Natural killer cell (primary cell): ENCODE measurements at regions not wholly inside any gene's neighbourhood (a gene's known extent, or its start where the extent isn't known, plus 50 kb on each side); places are given as distances from the start of the nearest gene placed in this dataset.

Source experiments
- ATAC-seq, 3 donors: fragments of 150-1000 bp in 2 of 3; fragments of 200-7000 bp in 1 of 3; cut with Tn5 transposase; 1 replicate in 1 of 3; 2 replicates in 2 of 3; pipeline ENCODE4 v1.10.0; 2021; ENCODE audit warnings: mild to moderate bottlenecking in 2 of 3, moderate library complexity in 2 of 3
- DNase-seq, 2 donors: peaks; one replicate each; pipeline versions ENCODE4 v3.0.0 to v3.0.0-alpha.2; 2013 to 2021; ENCODE audit warnings: mixed read lengths in 1 of 2
- H3K27ac ChIP-seq: one replicate; pipeline ENCODE4 v1.5.1; 2013; ENCODE audit warnings: mild to moderate bottlenecking, low read length
- H3K27me3 ChIP-seq: one replicate; pipeline ENCODE4 v1.6.1; 2013; ENCODE audit warnings: low read length; ENCODE audit not compliant: control insufficient read depth, insufficient read depth
- H3K36me3 ChIP-seq: one replicate; pipeline ENCODE4 v1.6.1; 2013; ENCODE audit warnings: low read length; ENCODE audit not compliant: control insufficient read depth, insufficient read depth
- H3K4me1 ChIP-seq: one replicate; pipeline ENCODE4 v1.6.1; 2013; ENCODE audit warnings: low read length; ENCODE audit not compliant: control insufficient read depth, insufficient read depth
- H3K4me3 ChIP-seq: one replicate; pipeline ENCODE4 v1.5.1; 2013; ENCODE audit warnings: low read length
- H3K9me3 ChIP-seq: one replicate; pipeline ENCODE4 v1.6.1; 2013; ENCODE audit warnings: low read length; ENCODE audit not compliant: control insufficient read depth, insufficient read depth
- H3K27ac Mint-ChIP-seq, 2 donors: one replicate each; pipeline ENCODE4 v1.8.0; 2022; ENCODE audit warnings: mild to moderate bottlenecking in 2 of 2, mixed read lengths in 2 of 2, moderate library complexity in 1 of 2
- H3K27me3 Mint-ChIP-seq, 2 donors: one replicate each; pipeline ENCODE4 v1.8.0; 2022; ENCODE audit warnings: low read depth in 2 of 2, mixed read lengths in 2 of 2
- H3K36me3 Mint-ChIP-seq: one replicate; pipeline ENCODE4 v1.8.0; 2022; ENCODE audit warnings: mixed read lengths
- H3K4me1 Mint-ChIP-seq, 2 donors: one replicate each; pipeline ENCODE4 v1.8.0; 2022; ENCODE audit warnings: mixed read lengths in 2 of 2
- H3K4me3 Mint-ChIP-seq: one replicate; pipeline ENCODE4 v1.8.0; 2022; ENCODE audit warnings: mild to moderate bottlenecking, moderate library complexity, mixed read lengths
- H3K9me3 Mint-ChIP-seq, 2 donors: one replicate each; pipeline ENCODE4 v1.8.0; 2022; ENCODE audit warnings: mixed read lengths in 2 of 2
- WGBS: methylation state at CpG from one replicate; pipeline ENCODE4 v1.1.7; 2013; ENCODE audit warnings: missing lambda C conversion rate; ENCODE audit not compliant: insufficient coverage; 5-methylcytosine and 5-hydroxymethylcytosine counted together
- intact Hi-C: fragments of 100-400 bp; cut with micrococcal nuclease; formaldehyde crosslinking; loops from one replicate; pipeline ENCODE4 v1.14.2; 2022
- TF ChIP-seq, protein P1 (sequence below): fragments of 200-600 bp; IDR thresholded peaks from one replicate; pipeline ENCODE4 v1.8.0; 2022; ENCODE audit warnings: antibody characterized with exemption

DNA sequence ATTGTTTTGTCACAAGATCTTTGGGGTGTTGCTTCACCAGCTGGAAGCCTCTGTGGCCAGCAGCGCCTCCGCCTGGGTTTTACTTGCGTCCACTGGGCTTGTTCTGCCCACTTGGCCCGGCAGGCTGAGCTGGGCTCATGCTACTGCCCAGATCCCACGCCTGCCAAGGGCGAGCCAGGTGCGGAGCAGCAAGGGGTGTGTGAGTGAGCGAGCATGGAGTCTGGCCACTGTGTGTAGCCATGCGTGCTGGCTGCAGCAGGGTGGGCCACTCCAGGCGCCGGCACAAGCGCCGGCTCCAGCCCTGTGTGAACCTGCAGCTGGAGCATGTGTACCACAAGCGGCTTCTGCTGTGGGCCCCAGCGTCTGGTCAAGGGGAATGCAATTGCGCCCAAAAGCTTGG lies 416.5 kb upstream of the RGMA start:
- Mint-ChIP-seq H3K36me3 (no peaks in the 10 kb centered on the region), H3K4me1 (no peaks in the 10 kb centered on the region), H3K27ac (no peak overlapping the region), H3K4me3 (no peak overlapping the region), H3K27me3 (peaks cover 0 to 12% of the 10 kb centered on the region in 2 donors), H3K9me3 (no peaks in the 10 kb centered on the region)
- ATAC-seq = no peak
- TF ChIP-seq, protein P1, sequence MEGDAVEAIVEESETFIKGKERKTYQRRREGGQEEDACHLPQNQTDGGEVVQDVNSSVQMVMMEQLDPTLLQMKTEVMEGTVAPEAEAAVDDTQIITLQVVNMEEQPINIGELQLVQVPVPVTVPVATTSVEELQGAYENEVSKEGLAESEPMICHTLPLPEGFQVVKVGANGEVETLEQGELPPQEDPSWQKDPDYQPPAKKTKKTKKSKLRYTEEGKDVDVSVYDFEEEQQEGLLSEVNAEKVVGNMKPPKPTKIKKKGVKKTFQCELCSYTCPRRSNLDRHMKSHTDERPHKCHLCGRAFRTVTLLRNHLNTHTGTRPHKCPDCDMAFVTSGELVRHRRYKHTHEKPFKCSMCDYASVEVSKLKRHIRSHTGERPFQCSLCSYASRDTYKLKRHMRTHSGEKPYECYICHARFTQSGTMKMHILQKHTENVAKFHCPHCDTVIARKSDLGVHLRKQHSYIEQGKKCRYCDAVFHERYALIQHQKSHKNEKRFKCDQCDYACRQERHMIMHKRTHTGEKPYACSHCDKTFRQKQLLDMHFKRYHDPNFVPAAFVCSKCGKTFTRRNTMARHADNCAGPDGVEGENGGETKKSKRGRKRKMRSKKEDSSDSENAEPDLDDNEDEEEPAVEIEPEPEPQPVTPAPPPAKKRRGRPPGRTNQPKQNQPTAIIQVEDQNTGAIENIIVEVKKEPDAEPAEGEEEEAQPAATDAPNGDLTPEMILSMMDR = no peak
- intact Hi-C loops = no loop called here
- H3K27me3 ChIP-seq = no peaks in the 10 kb centered on the region
- no peak for DNase-seq
- no peaks in the 10 kb centered on the region for H3K36me3 ChIP-seq
- no peak overlapping the region for H3K27ac ChIP-seq
- no peaks in the 10 kb centered on the region for H3K9me3 ChIP-seq
- H3K4me1 ChIP-seq = no peaks in the 10 kb centered on the region
- no peak overlapping the region for H3K4me3 ChIP-seq
- 90% methylated on average over 16 of the region's 16 CpGs for WGBS

DNA sequence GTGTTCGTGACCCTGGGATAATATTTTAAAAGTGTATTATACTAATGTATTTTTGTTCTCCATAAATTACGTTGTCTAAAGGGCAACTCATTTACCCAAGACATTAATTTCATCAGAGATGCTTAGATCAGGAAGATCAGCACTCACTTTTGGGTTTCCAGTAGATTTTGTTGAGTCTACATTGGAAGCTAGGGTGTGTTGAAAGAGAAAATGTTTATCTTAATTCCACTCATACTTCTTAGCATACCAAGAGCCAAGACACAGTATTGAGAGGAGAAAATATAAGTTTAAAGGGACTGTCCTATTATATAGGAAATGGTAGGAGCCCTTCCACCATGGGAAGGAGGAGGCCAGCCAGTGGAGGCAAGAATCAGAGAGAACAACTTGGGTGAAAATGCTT lies 412.9 kb upstream of the RGMA start:
- no peaks in the 10 kb centered on the region for H3K9me3 ChIP-seq
- Mint-ChIP-seq H3K4me3 (no peak overlapping the region), H3K27ac (no peak overlapping the region), H3K27me3 (peaks cover 10 to 26% of the 10 kb centered on the region in 2 donors), H3K4me1 (no peaks in the 10 kb centered on the region), H3K9me3 (no peaks in the 10 kb centered on the region), H3K36me3 (no peaks in the 10 kb centered on the region)
- TF ChIP-seq, protein P1 = no peak
- intact Hi-C loops = no loop called here
- no peaks in the 10 kb centered on the region for H3K36me3 ChIP-seq
- no peaks in the 10 kb centered on the region for H3K4me1 ChIP-seq
- ATAC-seq (no peak), DNase-seq (no peak)
- H3K4me3 ChIP-seq = no peak overlapping the region
- no CpG with 5 or more reads among the region's 2 CpGs for WGBS
- H3K27me3 ChIP-seq = no peaks in the 10 kb centered on the region
- no peak overlapping the region for H3K27ac ChIP-seq

DNA sequence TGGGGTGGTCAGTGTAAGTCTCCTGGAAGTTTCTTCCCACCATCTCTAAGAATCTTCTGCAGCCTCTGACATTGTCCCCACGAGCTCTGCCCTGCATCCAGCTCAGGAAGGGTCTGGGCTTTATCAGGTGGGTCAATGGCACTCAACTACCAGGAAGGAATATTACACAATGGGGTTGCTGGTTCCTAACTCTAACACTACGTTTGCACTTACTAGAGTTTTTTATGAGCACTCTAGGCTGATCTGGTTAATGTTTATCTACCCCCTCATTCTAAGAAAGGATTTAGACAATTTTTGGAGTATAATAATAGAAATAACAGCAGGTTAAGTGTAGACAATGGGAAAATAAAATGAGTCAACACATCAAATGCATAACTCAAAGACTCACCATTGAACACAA lies 411.1 kb upstream of the RGMA start:
- no peak overlapping the region for H3K27ac ChIP-seq
- no peaks in the 10 kb centered on the region for H3K27me3 ChIP-seq
- Mint-ChIP-seq H3K27ac (no peak overlapping the region), H3K4me3 (no peak overlapping the region), H3K9me3 (no peaks in the 10 kb centered on the region), H3K36me3 (no peaks in the 10 kb centered on the region), H3K27me3 (peaks cover 10 to 26% of the 10 kb centered on the region in 2 donors), H3K4me1 (no peaks in the 10 kb centered on the region)
- H3K4me3 ChIP-seq = no peak overlapping the region
- H3K36me3 ChIP-seq = no peaks in the 10 kb centered on the region
- DNase-seq (no peak), ATAC-seq (no peak)
- no peaks in the 10 kb centered on the region for H3K4me1 ChIP-seq
- WGBS = 50% methylated on average over 2 of the region's 2 CpGs
- intact Hi-C loops = no loop called here
- H3K9me3 ChIP-seq = no peaks in the 10 kb centered on the region
- TF ChIP-seq, protein P1 = no peak

DNA sequence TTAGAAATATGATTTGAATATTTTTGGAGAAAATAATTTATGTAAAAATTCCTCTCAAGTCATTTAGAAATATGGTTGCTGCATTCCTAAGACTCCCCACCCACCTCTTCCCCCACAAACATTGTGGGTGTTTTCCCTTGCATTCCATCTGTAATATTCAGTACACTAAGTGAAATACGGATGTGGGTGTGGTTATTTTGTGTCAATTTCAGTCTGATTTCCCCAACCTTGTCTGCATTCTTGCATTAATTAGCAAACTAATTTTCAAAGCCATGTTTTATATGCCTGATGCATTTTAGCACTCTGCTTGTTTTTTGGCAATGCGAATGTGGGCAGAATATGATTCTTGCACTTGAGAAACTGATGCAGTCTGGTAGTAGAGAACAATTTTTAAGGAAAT lies 408.3 kb upstream of the RGMA start:
- 100% methylated on average over 1 of the region's 2 CpGs for WGBS

More for the DNA sequence above, 408.3 kb upstream of the RGMA start:
- TF ChIP-seq, protein P1 = no peak
- no peak overlapping the region for H3K27ac Mint-ChIP-seq
- Histone ChIP-seq H3K4me1 (no peaks in the 10 kb centered on the region), H3K27me3 (no peaks in the 10 kb centered on the region), H3K4me3 (no peak overlapping the region), H3K36me3 (no peaks in the 10 kb centered on the region), H3K9me3 (no peaks in the 10 kb centered on the region), H3K27ac (no peak overlapping the region)
- H3K9me3 Mint-ChIP-seq = no peaks in the 10 kb centered on the region
- H3K4me1 Mint-ChIP-seq = no peaks in the 10 kb centered on the region
- no peak for DNase-seq
- ATAC-seq = no peak
- H3K27me3 Mint-ChIP-seq = peaks cover 10 to 40% of the 10 kb centered on the region in 2 donors
- no peaks in the 10 kb centered on the region for H3K36me3 Mint-ChIP-seq
- intact Hi-C loops = no loop called here
- no peak overlapping the region for H3K4me3 Mint-ChIP-seq
